Activated CD4-positive, alpha-beta memory T cell treated with anti-CD3 and anti-CD28 coated beads for 36 hours (primary cell): ENCODE measurements at regions not wholly inside any gene's neighbourhood (a gene's known extent, or its start where the extent isn't known, plus 50 kb on each side); places are given as distances from the start of the nearest gene placed in this dataset.
"Not testable (repeated sequence)": the region's sequence is repeated elsewhere in the genome, so short reads cannot be mapped to it uniquely, and the experiment has no call there.

Source experiments
- CTCF ChIA-PET: fragments of 350-600 bp; sonication (Branson Sonifier 250); formaldehyde crosslinking; loops from one replicate; lab custom pipeline; 2021; ENCODE audit warnings: antibody characterized with exemption, inconsistent platforms; lab: Charles Lee
- POLR2A ChIA-PET: fragments of 350-600 bp; sonication (Branson Sonifier 250); formaldehyde crosslinking; loops from one replicate; lab custom pipeline; 2021; ENCODE audit warnings: antibody characterized with exemption; lab: Charles Lee
- DNase-seq: peaks from one replicate; pipeline ENCODE4 v3.0.0-alpha.2; 2020
- H3K27ac Mint-ChIP-seq: one replicate; pipeline ENCODE4 v1.8.0; 2021; ENCODE audit warnings: mixed read lengths
- H3K27me3 Mint-ChIP-seq: one replicate; pipeline ENCODE4 v1.8.0; 2021; ENCODE audit warnings: mixed read lengths
- H3K36me3 Mint-ChIP-seq: one replicate; pipeline ENCODE4 v1.8.0; 2021; ENCODE audit warnings: mixed read lengths
- H3K4me1 Mint-ChIP-seq: one replicate; pipeline ENCODE4 v1.8.0; 2021; ENCODE audit warnings: low read depth, mixed read lengths
- H3K4me3 Mint-ChIP-seq: one replicate; pipeline ENCODE4 v1.8.0; 2021; ENCODE audit warnings: mild to moderate bottlenecking, mixed read lengths
- H3K9me3 Mint-ChIP-seq: one replicate; pipeline ENCODE4 v1.8.0; 2021; ENCODE audit warnings: mixed read lengths
- intact Hi-C: fragments of 100-400 bp; cut with micrococcal nuclease; formaldehyde crosslinking; loops from one replicate; pipeline ENCODE4 v1.15.1; 2023

GRCh38 chr3:67976663-67977062, 322.3 kb upstream of the SUCLG2 start:
- ChIA-PET CTCF (no interaction called here), POLR2A (no interaction called here)
- Mint-ChIP-seq H3K27me3 (no peaks in the 10 kb centered on the region), H3K36me3 (no peaks in the 10 kb centered on the region), H3K9me3 (no peaks in the 10 kb centered on the region), H3K4me3 (no peak overlapping the region), H3K4me1 (no peaks in the 10 kb centered on the region), H3K27ac (no peak overlapping the region)
- DNase-seq: no peak
- intact Hi-C loops: no loop called here

- intact Hi-C loops: no loop called here
- Mint-ChIP-seq H3K27me3 (no peaks in the 10 kb centered on the region), H3K4me1 (no peaks in the 10 kb centered on the region), H3K4me3 (no peak overlapping the region), H3K36me3 (peaks cover 5% of the 10 kb centered on the region), H3K9me3 (peaks cover 14% of the 10 kb centered on the region), H3K27ac (no peak overlapping the region)
- POLR2A ChIA-PET: no interaction called here
- DNase-seq: no peak
- CTCF ChIA-PET: no interaction called here
These were observed 310.2 kb upstream of the SUCLG2 start for GRCh38 chr3:67964596-67964995.

GRCh38 chr3:67957268-67957667, 302.9 kb upstream of the SUCLG2 start:
- POLR2A ChIA-PET: no interaction called here

DNA sequence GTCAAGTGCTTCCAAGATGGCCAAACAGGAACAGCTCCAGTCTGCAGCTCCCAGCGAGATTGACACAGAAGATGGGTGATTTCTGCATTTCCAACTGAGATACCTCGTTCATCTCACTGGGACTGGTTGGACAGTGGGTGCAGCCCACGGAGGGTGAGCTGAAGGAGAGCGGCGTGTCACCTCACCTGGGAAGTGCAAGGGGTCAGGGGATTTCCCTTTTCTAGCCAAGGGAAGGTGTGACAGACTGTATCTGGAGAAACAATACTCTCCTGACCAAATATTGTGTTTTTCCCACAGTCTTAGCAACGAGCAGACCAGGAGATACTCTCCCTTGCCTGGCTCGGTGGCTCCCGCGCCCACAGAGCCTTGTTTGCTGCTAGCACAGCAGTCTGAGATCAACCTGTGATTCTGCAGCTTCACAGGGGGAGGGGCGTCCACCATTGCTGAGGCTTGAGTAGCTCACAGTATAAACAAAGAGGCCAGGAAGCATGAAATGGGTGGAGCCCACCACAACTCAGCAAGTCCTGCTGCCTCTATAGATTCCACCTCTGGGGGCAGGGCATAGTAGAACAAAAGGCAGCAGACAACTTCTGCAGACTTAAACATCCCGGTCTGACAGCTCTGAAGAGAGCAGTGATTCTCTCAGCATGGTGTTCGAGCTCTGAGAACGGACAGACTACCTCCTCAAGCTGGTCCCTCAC, 293.5 kb upstream of the SUCLG2 start:
- ChIA-PET CTCF (interaction anchor here (0.9 to 1.0 kb wide), 2 partner anchors 59 to 84 kb away, joined by 3 read pairs; no protein-coding TSS in a partner anchor), POLR2A (no interaction called here)
- H3K4me3 Mint-ChIP-seq: peak overlapping the region; percentile 53
- DNase-seq: peak; percentile 67
- no peaks in the 10 kb centered on the region for H3K36me3 Mint-ChIP-seq
- intact Hi-C loops: no loop called here
- H3K27ac Mint-ChIP-seq: no peak overlapping the region
- no peaks in the 10 kb centered on the region for H3K27me3 Mint-ChIP-seq
- H3K4me1 Mint-ChIP-seq: peaks cover 20% of the 10 kb centered on the region
- peaks cover 7% of the 10 kb centered on the region for H3K9me3 Mint-ChIP-seq

More at GRCh38 chr3:67957268-67957667, 302.9 kb upstream of the SUCLG2 start:
- H3K4me3 Mint-ChIP-seq: no peak overlapping the region
- CTCF ChIA-PET: no interaction called here
- no peaks in the 10 kb centered on the region for H3K4me1 Mint-ChIP-seq
- H3K9me3 Mint-ChIP-seq: peaks cover 19% of the 10 kb centered on the region
- no peaks in the 10 kb centered on the region for H3K27me3 Mint-ChIP-seq
- no peak overlapping the region for H3K27ac Mint-ChIP-seq
- DNase-seq: no peak
- intact Hi-C loops: no loop called here
- peaks cover 2% of the 10 kb centered on the region for H3K36me3 Mint-ChIP-seq

GRCh38 chr3:67946436-67946835, 292.0 kb upstream of the SUCLG2 start:
- Mint-ChIP-seq H3K4me1 (peaks cover 21% of the 10 kb centered on the region), H3K36me3 (no peaks in the 10 kb centered on the region), H3K9me3 (peaks cover 4% of the 10 kb centered on the region), H3K4me3 (no peak overlapping the region), H3K27me3 (no peaks in the 10 kb centered on the region), H3K27ac (no peak overlapping the region)
- ChIA-PET CTCF (no interaction called here), POLR2A (no interaction called here)
- no peak for DNase-seq
- intact Hi-C loops: no loop called here

DNA sequence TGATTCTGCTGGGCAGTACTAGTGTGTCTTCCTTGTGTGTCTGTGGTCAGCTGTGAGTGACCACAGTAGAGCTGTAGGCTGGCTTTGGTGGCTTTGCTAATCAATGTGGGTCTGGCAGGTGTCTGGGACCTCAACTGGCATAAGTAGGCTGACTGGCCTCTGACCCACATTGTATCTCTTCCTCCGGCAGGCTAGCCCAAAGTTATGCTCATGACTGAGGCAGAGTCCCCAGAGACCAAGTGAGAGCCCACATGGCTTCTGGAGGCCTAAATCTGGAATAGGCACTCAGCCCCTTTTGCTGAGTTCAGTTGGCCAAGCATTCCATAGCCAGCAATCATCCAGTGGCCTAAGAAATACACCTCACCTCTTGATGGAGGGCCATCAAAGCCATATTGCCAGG, 289.1 kb upstream of the SUCLG2 start:
- no peak for DNase-seq
- peaks cover 4% of the 10 kb centered on the region for H3K9me3 Mint-ChIP-seq
- no peak overlapping the region for H3K27ac Mint-ChIP-seq
- no peaks in the 10 kb centered on the region for H3K36me3 Mint-ChIP-seq
- H3K4me1 Mint-ChIP-seq: peaks cover 22% of the 10 kb centered on the region
- POLR2A ChIA-PET: no interaction called here
- CTCF ChIA-PET: no interaction called here
- intact Hi-C loops: no loop called here
- no peak overlapping the region for H3K4me3 Mint-ChIP-seq
- no peaks in the 10 kb centered on the region for H3K27me3 Mint-ChIP-seq

GRCh38 chr3:67941433-67942030, 287.1 kb upstream of the SUCLG2 start:
- Mint-ChIP-seq H3K27ac (no peak overlapping the region), H3K27me3 (no peaks in the 10 kb centered on the region), H3K4me1 (peaks cover 10% of the 10 kb centered on the region), H3K9me3 (peaks cover 4% of the 10 kb centered on the region), H3K36me3 (no peaks in the 10 kb centered on the region), H3K4me3 (no peak overlapping the region)
- ChIA-PET POLR2A (no interaction called here), CTCF (interaction anchor here (0.5 kb wide), 1 partner anchor 767 kb away, joined by 5 read pairs; no protein-coding TSS in a partner anchor)
- intact Hi-C loops: no loop called here
- no peak for DNase-seq

DNA sequence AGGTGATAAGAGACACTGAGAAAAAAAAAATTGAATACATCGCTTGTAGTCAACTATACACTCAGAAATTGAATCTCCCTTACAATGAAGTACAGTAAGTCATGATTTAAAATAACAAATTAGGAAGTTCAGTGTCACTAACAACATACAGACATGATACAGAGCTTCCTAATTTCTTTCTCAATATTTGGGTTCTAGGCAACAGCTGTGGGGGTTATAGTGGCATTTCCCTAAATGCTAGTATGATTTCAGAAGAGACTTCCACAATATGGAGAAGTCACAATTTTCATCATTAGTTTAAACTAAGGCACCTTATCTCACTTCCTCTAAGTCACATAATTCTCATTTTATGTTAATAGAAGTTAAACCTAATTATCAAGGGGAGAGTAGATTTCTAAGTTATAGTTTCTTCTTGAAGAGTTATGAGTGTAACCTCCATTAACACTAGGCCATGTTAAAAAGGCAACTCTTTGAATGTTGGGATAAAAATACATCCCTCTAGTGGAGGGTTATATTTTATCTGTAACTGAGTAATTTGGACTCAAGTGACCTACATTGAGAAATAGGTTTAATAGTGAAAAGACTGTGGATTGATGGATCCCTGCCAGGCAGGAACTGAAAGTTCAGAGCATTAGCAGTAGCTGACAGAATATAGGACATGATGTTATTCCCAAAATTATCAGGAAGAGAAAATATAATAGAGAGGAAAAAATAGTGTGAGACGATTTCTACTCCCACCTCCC, 286.0 kb upstream of the SUCLG2 start:
- POLR2A ChIA-PET: no interaction called here
- peaks cover 7% of the 10 kb centered on the region for H3K4me1 Mint-ChIP-seq
- peaks cover 5% of the 10 kb centered on the region for H3K36me3 Mint-ChIP-seq
- H3K27me3 Mint-ChIP-seq: no peaks in the 10 kb centered on the region
- peaks cover 7% of the 10 kb centered on the region for H3K9me3 Mint-ChIP-seq
- intact Hi-C loops: no loop called here
- no peak overlapping the region for H3K4me3 Mint-ChIP-seq
- DNase-seq: no peak
- CTCF ChIA-PET: no interaction called here
- H3K27ac Mint-ChIP-seq: no peak overlapping the region

GRCh38 chr3:67937498-67938118, 283.2 kb upstream of the SUCLG2 start:
- ChIA-PET CTCF (no interaction called here), POLR2A (no interaction called here)
- peaks cover 5% of the 10 kb centered on the region for H3K36me3 Mint-ChIP-seq
- H3K27me3 Mint-ChIP-seq: no peaks in the 10 kb centered on the region
- DNase-seq: no peak
- H3K4me1 Mint-ChIP-seq: peaks cover 7% of the 10 kb centered on the region
- H3K27ac Mint-ChIP-seq: no peak overlapping the region
- H3K4me3 Mint-ChIP-seq: no peak overlapping the region
- intact Hi-C loops: no loop called here
- H3K9me3 Mint-ChIP-seq: peaks cover 11% of the 10 kb centered on the region

GRCh38 chr3:67930394-67930793, 276.0 kb upstream of the SUCLG2 start:
- intact Hi-C loops, POLR2A ChIA-PET, H3K27me3 Mint-ChIP-seq, H3K9me3 Mint-ChIP-seq, H3K4me1 Mint-ChIP-seq, CTCF ChIA-PET, H3K4me3 Mint-ChIP-seq, H3K27ac Mint-ChIP-seq, H3K36me3 Mint-ChIP-seq, DNase-seq: not testable (repeated sequence)

GRCh38 chr3:67923796-67924195, 269.4 kb upstream of the SUCLG2 start:
- H3K9me3 Mint-ChIP-seq: peaks cover 10% of the 10 kb centered on the region
- no peak for DNase-seq
- peaks cover 4% of the 10 kb centered on the region for H3K36me3 Mint-ChIP-seq
- CTCF ChIA-PET: no interaction called here
- no peaks in the 10 kb centered on the region for H3K4me1 Mint-ChIP-seq
- intact Hi-C loops: no loop called here
- POLR2A ChIA-PET: no interaction called here
- peaks cover 2% of the 10 kb centered on the region for H3K27me3 Mint-ChIP-seq
- H3K4me3 Mint-ChIP-seq: no peak overlapping the region
- no peak overlapping the region for H3K27ac Mint-ChIP-seq

DNA sequence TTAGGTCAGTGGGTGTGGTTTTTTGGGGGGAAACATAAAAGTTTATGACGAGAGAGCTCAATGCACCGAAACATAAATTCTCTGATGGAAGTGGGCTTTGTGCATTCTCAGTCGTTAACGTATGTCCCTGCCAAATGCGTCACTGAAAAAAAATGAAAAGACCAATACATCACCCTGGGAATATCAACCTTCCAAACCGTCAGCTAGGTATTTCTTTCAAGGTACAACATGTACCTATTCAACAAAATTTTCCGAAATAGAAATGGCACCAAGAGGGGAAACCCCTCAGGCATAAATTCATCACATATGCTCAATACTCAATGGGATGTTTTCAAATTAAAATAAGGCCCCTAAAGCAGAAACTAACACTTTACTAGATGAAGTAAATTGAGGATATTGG, 266.6 kb upstream of the SUCLG2 start:
- DNase-seq: no peak
- H3K4me3 Mint-ChIP-seq: no peak overlapping the region
- peaks cover 10% of the 10 kb centered on the region for H3K9me3 Mint-ChIP-seq
- H3K27me3 Mint-ChIP-seq: peaks cover 2% of the 10 kb centered on the region
- H3K27ac Mint-ChIP-seq: no peak overlapping the region
- ChIA-PET CTCF (no interaction called here), POLR2A (no interaction called here)
- no peaks in the 10 kb centered on the region for H3K4me1 Mint-ChIP-seq
- intact Hi-C loops: no loop called here
- peaks cover 4% of the 10 kb centered on the region for H3K36me3 Mint-ChIP-seq
